Smooth muscle cell of the brain vasculature (primary cell): ENCODE measurements at regions not wholly inside any gene's neighbourhood (a gene's known extent, or its start where the extent isn't known, plus 50 kb on each side); places are given as distances from the start of the nearest gene placed in this dataset.
"Not testable (repeated sequence)": the region's sequence is repeated elsewhere in the genome, so short reads cannot be mapped to it uniquely, and the experiment has no call there.

Experiments used
- DNase-seq: peaks from one replicate; pipeline ENCODE4 v3.0.0-alpha.2; 2012; ENCODE audit warnings: low read depth, low spot score

DNA sequence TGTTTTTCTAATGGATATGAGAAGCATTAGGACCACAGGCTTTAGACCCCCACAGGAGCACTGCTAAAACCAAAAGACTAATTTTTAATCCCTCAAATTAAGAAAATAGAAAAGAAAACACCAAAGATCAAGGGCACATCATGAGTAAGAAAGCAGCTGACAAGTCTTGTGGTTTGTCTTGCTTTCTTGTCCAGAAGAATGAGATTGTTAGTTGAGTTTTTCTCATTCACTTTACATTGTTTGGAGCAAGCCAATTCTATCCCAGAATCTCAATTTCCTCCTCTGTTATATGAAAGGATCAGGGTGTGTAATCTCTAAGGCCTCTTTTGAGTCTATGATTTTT, 899.0 kb downstream of the KCNJ2 start:
- no peak for DNase-seq

DNA sequence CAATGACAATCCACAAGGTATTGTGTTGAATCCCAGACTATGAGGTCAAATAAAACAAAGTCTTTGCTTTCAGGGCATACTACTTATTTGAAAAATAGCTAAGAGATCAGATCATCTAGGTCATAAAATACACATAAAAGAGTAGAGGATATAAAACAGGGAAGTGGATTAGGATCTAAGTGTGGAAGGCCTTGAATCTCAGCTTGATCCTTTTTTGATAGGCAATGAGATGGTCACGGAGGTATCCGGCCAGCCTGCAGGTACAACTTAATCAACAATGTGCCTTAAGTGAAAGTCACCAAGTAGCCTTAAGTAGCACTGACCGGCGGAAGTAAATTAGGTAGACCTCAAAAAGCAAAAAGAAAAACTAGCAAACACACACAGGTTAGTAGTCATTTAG, 901.7 kb downstream of the KCNJ2 start:
- DNase-seq, result no peak

DNA sequence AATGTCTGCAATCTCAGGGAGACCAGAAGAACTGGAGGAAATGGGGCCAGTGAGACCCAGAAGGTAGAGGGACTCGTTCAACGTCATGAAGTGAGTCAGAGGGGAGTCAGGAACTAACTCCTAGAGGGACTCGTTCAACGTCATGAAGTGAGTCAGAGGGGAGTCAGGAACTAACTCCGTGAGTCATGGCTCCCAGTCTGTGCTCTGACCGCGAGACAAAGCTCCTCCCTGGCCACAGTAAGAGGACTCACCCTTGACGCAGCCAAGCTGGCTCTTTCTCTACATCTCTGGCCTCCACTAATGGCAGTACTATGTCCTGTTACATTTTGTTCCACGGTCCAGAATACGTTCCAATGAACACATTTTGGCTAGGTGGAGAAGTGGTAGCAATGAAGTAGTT, 902.5 kb downstream of the KCNJ2 start:
- DNase-seq, result peak; percentile 77

DNA sequence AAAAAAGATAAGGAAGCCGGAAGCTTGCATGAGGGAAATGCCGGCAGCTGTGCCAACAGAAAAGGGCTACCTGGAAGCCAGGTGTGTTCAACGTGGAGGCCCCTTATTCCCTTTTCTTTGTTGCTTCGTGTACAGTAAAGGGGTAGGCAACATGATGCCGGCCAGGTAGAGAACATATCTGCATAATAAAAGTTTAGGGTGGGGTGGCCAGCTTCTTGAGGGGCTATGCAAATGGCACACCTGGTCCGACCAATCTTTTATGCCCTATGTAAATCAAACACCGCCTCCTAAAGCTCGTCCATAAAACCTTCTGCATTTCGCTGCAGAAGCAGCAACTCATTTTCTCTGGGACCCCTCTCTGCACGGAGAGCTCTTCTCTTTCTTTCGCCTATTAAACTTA, 911.6 kb downstream of the KCNJ2 start:
- no peak for DNase-seq

DNA sequence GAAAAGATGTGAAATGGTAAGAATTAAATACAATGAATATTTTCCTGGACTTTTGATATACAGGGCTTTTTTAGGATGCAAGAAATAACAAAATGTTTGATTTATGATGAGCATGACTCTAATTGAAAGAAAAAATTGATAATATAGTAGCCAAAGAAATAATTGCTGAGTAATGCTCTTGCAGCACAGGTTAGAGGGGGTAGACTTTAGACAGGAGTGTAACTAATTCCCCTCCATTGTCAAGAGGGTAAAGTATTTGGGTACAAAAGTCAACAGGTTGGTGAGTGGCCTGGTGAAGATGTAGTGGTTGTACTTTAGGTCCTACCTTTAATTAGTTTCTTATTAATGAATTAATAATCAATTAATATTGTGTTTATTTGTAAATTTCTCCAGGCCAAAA, 912.3 kb downstream of the KCNJ2 start:
- no peak for DNase-seq

DNA sequence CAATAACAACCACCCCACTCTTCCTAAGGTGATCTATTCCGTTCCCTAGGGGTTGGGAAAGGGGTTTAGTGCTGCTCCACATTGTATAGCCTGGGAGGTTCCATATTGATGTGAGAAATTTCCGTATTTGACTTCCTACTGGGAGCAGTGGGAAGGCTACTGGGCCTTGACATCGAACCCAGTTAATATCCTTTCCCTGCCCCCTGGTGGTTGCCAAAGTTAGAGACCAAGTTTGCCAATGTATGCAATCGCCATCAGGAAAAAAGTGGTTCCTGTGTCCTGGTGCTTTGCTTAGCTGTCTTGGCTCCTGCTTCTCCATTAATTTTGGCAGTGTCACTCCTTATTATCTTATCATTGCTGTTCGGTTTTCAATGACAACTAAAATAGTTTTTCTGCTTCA, 914.9 kb downstream of the KCNJ2 start:
- no peak for DNase-seq

DNA sequence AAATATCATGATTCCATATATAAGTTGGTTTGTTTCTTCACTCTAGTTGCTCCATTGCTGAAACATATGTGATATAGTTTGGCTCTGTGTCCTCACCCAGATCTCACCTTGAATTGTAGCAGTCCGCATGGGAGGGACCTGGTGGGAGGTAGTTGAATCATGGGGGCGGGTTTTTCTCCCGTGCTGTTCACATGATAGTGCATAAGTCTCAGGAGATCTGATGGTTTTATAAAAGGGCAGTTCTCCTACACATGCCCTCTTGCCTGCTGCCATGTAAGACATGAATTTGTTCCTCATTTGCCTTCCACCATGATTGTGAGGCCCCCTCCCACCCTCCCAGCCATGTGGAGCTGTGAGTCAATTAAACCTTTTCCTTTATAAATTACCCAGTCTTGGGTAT, 915.5 kb downstream of the KCNJ2 start:
- no peak for DNase-seq

DNA sequence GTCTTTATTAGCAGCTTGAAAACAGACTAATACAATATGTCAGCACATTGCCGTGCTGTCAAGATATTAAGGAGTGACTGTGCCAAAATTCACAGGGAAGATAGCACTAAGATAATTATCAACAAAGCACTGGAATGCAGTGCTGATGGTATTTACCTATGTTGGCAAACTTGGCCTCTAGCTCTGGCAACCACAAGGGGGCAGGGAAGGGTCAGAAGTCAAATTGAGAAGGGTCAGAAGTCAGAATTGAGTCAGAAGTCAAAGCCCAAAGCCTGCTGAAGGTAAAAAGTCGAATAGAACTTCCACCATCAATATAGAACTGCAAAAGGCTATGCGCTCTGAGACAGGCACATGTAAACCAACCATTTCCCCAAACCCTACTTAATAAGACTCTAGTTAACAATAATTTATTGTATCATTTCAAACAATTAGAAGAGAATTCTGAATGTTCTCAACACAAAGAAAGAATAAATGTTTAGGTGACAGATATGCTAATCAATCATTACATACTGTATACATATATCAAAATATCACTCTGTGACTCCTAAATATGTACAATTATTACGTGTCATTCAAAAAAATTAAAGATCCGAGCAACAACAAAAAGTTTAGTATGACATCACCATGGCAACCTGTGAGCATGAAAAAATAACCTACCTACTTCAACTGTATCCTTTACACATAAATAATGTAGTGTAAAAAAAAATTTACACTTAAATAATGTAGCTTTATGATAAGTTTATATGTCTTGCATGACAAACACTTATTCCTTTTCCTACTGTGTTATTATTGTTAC, 916.1 kb downstream of the KCNJ2 start:
- no peak for DNase-seq

DNA sequence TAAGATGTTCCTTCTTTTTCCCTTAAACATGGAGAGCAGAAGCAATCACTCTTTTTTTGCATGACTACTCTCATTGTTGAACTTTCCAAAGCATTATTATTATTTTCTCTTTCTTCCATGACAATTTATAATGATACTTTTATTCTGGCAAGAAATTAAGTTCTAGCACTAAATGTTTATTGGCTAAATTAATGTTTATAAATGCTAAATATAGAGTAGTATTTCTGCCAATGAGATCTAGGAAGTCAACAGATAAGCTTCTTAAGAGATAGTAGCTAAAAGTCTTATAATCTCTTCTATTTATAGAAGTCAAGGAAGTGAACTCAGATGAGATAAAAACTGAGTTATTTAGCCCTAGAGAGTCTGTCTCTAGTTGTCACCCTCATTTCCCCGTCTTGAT, 920.1 kb downstream of the KCNJ2 start:
- no peak for DNase-seq

DNA sequence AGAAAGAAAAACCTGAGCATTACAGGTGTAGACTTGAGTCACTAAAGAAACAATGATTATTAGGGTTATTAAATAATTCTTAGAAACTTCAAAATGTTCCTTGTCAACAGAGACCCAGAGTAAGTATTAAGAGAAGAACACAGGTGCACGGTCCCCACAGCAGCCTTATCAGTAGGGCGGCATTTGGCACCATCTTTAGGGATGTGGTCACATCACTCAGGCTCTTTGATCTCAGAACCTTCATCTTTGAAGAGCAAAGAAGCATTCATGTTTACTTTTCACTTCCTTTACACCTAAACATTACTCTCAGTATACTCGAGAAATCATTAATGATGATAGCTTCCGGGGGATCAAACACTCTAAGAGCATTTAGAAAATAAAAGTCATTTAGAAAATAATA, 928.7 kb downstream of the KCNJ2 start:
- DNase-seq, result no peak

DNA sequence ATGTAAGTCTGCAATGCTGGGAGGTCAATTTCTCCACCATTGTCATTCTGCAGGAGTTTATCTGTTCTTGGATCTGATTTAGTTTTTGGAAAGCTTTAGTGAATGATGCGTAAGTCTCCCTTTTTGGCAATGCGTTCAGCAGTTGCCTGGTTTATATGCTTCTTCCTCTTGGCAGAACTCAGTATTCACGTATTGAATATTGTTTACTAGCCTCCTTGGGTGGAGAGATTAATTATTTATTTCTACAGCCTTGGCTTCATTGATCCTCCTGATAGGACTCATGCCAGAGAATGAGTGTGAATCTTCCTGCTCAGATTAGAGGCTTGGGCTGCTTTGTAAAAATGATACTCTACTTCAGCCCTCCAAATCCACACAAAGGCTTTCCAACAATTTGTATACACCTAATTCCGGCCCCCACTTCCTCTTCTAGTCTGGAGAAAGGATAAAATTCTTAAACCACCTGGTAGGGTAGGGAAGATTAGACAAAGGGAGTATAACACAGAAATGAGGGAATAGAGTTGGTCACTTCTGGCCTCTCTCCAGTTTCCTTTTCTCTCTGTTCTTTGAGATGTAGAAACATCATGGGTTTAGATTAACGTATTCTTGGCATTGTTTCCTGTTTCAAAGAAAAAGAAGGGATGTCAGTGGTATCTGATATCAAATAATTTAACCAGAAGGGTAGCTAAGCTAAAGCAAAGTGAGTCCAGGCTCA, 929.8 kb downstream of the KCNJ2 start:
- no peak for DNase-seq

DNA sequence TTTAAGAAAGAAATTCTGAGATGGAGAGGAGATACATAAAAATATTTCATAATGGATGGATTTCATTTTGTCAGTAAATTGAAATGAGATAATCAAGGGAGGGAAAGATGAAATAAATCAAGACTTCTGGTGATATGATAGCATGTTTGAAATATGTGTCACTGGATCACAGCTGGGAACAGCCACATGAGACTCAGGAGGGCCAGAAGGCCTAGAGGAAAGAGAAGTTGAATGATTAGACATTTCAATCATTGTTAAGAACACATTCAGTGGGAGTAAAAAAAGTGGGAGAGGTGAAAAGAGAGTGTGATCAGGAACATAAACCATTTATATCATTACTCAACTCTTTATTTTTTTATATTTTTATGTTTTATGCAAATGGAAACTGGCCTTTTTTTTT, 933.4 kb downstream of the KCNJ2 start:
- DNase-seq, result no peak

DNA sequence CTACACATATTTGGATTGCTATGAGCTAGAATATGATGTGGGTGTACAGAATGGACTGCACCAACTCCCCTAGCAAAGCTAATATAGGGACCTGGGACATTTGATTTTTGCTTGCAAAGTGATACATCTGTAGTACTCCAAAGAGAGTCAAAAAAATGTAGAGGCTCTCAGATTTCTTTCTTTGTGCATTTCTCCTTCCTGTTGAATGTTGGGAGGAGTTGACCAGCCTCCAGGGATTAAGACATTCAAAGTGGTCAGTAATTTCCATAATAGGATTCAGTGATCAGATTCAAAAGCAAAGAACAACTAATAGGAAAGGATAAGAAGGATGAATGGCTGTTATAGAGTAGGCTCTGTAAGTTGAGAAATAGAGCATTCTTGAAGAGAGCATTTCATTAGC, 934.9 kb downstream of the KCNJ2 start:
- no peak for DNase-seq

DNA sequence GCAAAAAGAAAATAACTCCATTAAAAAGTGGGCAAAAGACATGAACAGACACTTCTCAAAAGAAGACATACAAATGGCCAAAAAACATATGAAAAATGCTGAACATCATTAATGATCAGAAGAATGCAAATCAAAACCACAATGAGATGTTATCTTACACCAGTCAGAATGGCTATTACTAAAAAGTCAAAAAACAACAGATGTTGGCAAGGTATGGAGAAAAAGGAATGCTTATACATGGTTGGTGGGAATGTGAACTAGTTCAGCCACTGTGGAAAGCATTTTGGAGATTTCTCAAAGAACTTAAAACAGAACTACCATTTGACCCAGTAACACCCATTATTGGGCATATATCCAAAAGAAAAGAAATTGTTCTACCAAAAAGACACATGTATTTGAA, 936.7 kb downstream of the KCNJ2 start:
- not testable (repeated sequence) for DNase-seq

DNA sequence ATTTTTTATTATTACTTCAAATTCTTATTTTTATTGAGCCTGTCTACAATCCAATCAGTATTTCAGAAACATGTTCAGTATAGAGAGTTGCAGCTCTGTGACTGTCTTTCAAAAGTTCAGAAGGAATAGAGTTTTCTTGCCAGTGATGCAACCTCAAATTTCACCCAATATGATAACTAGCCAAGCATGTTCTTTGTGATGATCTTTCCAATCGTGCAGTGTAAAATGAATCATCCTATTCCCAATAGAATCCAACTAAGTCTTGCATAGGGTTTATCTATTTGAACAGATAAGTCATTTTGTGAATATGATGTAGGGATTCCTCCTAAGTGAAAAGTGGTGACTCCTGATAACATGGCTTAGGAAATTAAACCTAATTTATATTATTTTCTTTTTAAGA, 937.8 kb downstream of the KCNJ2 start:
- DNase-seq, result no peak

DNA sequence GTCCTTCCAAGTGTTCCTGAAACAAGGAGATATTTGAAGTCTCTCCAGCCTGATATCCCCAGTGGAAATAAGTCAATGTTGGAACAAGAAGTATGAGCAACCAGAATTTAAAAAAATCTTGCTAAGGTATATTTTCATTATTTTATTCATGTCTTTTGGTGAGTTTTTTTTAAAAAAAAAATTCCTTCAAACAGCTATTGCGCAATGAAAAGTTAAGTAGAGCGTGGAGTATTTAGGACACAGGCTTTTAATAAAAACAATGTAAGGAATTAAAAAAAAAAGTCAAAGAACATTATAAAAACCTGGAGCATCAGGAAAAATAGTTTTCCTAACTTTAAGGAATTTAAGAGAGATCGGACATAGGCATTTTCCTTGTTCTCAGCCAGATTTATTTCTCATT, 940.4 kb downstream of the KCNJ2 start:
- DNase-seq, result no peak

DNA sequence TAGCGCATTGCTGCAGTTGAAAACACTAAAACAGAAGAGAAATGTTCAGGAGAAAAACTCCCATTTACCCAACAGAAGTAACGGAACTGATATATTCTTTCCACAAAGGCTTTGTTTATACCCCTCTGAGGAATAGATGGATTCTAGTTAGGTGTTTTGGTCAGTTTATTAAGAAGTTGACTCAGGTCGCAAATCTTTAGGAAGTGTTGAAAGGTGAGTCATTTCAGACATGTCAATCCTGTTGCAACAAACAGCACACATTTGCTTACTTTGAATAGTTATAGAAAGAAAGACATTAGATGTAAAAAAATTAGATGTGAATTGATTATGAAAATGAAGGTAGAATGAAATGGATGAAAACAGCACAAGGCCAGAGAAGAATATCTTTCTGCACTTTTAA, 941.0 kb downstream of the KCNJ2 start:
- DNase-seq, result no peak

DNA sequence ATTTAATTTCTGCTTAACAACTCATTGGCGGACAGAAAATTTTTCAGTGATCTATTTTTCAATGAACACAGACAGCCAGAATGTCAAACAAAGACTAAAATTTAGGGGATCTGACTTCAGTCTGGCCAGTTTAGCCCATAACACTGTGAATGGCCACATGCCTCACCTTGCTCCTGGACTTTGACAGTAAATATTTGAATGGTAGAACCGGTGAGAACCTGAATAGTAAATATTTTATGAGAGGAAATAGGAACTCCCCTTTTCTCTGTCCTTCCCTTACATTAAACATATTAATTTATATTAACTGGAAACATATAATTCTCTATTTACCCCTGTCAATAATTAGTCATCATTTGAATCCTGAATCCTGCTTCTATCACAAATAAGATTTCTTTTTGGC, 942.1 kb downstream of the KCNJ2 start:
- no peak for DNase-seq

DNA sequence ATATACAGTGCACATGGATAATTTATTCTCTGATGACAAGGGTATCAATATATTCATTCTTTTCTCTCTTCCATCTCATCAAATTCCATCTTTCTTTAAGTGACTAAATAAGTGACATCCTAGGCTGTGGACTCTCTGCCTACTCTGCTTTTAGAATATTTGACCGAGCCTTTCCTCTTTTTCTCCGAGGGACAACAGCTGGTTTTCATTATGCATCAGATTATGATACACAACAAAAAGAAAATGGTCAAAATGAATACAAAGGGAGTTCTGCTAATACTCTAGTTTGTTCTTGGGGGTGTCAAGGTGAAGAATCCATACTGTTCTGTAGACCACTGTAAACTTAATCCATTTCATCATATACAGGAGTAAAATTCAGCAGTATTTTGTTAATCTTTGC, 942.6 kb downstream of the KCNJ2 start:
- no peak for DNase-seq

DNA sequence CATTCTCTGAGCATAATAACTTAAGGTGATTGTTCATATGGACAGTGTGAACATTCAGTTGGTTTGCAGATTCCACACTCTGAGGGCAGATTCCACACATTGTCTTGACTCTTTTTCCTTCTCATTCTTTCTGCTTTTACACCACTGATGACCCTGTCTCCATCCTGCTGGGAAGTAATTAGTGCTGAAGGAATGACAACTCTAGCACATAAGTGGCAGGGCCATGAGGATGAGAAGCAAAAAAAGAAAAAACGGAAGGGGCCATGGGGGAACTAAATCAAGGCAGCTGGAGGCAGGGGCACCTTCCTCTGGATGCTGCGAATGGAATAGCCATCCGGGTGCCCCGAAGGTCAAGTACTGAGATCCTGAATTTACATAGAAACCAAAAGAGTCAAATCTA, 944.0 kb downstream of the KCNJ2 start:
- DNase-seq, result no peak

DNA sequence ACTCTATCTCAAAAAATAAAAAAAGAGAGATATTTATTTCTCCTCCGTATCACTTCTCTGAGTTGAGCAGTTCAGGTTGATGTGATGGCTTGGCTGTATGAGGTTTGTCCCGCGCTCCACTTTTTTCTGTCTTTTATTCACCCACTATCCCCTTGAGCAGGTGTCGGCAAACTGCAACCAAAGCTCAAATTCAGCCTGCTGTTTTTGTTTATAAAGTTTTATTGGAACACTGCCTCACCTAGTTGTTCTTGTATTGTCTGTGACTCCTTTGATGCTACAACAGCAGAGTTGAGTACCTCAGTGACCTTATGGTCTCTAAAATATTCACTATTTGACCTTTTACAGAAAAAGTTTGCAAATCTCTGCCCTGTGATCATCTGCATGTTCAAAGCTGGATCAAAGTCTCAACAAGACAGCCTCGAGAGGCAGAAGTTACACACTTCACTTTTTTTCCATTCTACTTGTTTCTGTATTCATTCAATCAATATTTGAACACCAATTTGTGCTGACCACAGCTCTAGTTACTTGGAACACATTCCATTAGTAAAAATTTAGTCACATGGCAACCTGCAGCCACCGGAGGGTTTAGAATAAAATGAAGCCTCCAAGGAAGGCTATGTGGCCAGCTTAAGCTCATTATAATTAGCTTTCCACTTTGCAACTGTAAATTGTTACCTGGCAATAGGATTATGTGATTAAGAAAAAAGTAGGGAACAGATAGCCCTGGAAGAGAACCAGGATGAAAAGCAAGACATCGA, 945.8 kb downstream of the KCNJ2 start:
- DNase-seq, result no peak

DNA sequence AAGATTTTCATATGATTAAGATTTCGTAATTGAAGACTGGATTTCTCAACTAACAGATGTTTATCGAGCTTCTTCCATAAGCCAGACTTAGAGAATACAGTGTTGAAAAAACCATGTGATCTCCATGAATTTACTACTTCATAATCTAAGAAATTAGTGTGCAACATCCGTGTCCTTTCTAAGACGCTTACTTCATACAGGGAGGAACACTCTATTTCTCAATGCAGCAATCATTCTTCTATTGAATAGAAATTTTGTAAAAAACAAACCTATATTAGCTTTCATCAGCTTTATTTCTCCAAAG, 946.3 kb downstream of the KCNJ2 start:
- DNase-seq, result no peak

DNA sequence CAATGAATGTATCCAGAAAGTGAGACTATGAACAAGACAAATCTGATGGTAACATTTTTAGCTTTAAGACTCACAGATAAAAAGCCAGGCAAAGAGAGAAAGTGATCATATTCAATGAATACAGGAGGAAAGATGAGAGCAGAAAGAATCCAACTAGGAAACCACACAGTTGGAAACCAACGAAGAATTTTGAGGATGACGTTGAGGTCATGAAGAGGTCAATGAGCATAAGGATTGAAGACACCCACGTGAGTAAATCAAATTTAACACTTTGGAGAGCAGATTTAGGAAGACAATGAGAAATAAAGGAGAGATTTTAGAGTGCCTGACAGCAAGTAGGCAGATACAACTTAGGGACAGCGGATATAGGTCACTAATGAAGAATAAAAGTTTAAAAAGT, 948.1 kb downstream of the KCNJ2 start:
- DNase-seq, result peak; percentile 31
